ENCODE measurements at regions not wholly inside any gene's neighbourhood (a gene's known extent, or its start where the extent isn't known, plus 50 kb on each side); places are given as distances from the start of the nearest gene placed in this dataset.

- no peak for TF ChIP-seq CTCF (IDR thresholded peaks at IDR 0.05; ENCODE audit: insufficient read depth, low read length, missing control alignments)
- ChIA-PET POLR2A (no interaction called here), CTCF (interaction anchor here (0.9 kb wide), 1 partner anchor 11 kb away, joined by 4 read pairs; no protein-coding TSS in a partner anchor)
- H3K4me3 ChIP-seq (ENCODE audit: low read depth, low read length) = no peak overlapping the region
- DNase-seq (ENCODE audit: low read depth, low spot score) = no peak
These were observed 163.3 kb upstream of the SLC7A11 start for GRCh38 chr4:138405466-138405891.

- DNase-seq (ENCODE audit: low read depth, low spot score) = no peak
- TF ChIP-seq CTCF (IDR thresholded peaks at IDR 0.05; ENCODE audit: insufficient read depth, low read length, missing control alignments) = no peak
- ChIA-PET CTCF (interaction anchor here (0.9 kb wide), 1 partner anchor 12 kb away, joined by 4 read pairs; no protein-coding TSS in a partner anchor), POLR2A (no interaction called here)
- no peak overlapping the region for H3K4me3 ChIP-seq (ENCODE audit: low read depth, low read length)
These were observed 162.7 kb upstream of the SLC7A11 start for GRCh38 chr4:138404801-138405200.

GRCh38 chr4:138404251-138404650, 162.1 kb upstream of the SLC7A11 start:
- H3K4me3 ChIP-seq (ENCODE audit: low read depth, low read length) = no peak overlapping the region
- DNase-seq (ENCODE audit: low read depth, low spot score) = no peak
- ChIA-PET CTCF (interaction anchor here (0.7 kb wide), 1 partner anchor 9 kb away, joined by 3 read pairs; no protein-coding TSS in a partner anchor), POLR2A (no interaction called here)
- no peak for TF ChIP-seq CTCF (IDR thresholded peaks at IDR 0.05; ENCODE audit: insufficient read depth, low read length, missing control alignments)

- no peak for TF ChIP-seq CTCF (IDR thresholded peaks at IDR 0.05; ENCODE audit: insufficient read depth, low read length, missing control alignments)
- no peak for DNase-seq (ENCODE audit: low read depth, low spot score)
- H3K4me3 ChIP-seq (ENCODE audit: low read depth, low read length) = no peak overlapping the region
- CTCF ChIA-PET = no interaction called here
- POLR2A ChIA-PET = no interaction called here
These were observed 159.2 kb upstream of the SLC7A11 start for GRCh38 chr4:138401334-138401733.

GRCh38 chr4:138400543-138400942, 158.4 kb upstream of the SLC7A11 start:
- ChIA-PET CTCF (no interaction called here), POLR2A (no interaction called here)
- no peak for TF ChIP-seq CTCF (IDR thresholded peaks at IDR 0.05; ENCODE audit: insufficient read depth, low read length, missing control alignments)
- no peak for DNase-seq (ENCODE audit: low read depth, low spot score)
- no peak overlapping the region for H3K4me3 ChIP-seq (ENCODE audit: low read depth, low read length)

- no peak for TF ChIP-seq CTCF (IDR thresholded peaks at IDR 0.05; ENCODE audit: insufficient read depth, low read length, missing control alignments)
- POLR2A ChIA-PET = no interaction called here
- no peak overlapping the region for H3K4me3 ChIP-seq (ENCODE audit: low read depth, low read length)
- DNase-seq (ENCODE audit: low read depth, low spot score) = no peak
- CTCF ChIA-PET = no interaction called here
These were observed 157.9 kb upstream of the SLC7A11 start for GRCh38 chr4:138400066-138400465.

Data from AG04449 (cell line).